ENCODE measurements at regions not wholly inside any gene's neighbourhood (a gene's known extent, or its start where the extent isn't known, plus 50 kb on each side); places are given as distances from the start of the nearest gene placed in this dataset.

DNA sequence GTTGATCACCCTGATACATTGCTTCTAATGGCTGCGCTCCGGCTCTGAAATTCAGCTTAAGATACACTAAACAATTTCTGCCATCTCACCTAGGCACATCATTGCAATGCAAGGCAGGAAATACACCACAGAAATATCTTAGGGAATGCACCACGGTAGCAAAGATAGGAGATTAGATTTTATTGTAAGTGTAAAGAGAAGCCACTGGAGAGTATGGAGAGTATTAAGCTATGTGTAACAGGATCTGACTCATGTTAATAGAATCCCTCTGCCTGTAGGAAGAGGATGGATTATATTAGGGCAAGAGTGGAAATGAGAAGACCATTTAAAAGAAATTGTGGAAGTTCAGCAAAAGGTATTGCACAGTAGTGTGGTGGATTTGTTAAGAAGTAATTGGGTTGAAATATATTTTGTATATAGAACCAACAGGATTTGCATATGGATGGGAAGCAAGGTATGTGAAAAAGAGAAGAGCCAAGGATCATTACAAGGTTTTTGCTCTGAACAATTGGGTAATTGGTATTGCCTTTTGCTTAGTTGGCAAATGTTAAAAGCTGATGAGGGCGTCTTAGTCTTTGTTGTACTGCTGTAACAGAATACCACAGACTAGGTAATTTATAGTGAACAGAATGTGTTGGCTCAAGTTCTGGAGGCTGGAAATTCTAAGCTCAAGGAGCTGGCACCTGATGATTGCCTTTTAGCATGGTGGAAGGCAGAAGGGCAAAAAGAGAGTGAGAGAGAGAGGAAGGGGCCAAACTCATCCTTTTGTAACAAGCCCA, 636.1 kb downstream of the PSAT1 start:
- ChIA-PET POLR2A (no interaction called here), CTCF (interaction anchor here (0.7 to 1.2 kb wide), 5 partner anchors 32 to 197 kb away, joined by 3 to 4 read pairs (median 3); no protein-coding TSS in a partner anchor)
- peak overlapping the region; percentile 66 for H2AFZ ChIP-seq (ENCODE audit: low read depth, low read length)

More for the DNA sequence above, 636.1 kb downstream of the PSAT1 start:
- FAIRE-seq (peak; percentile 88), DNase-seq (ENCODE audit: low read depth, low spot score) (peak; percentile 74)
- Histone ChIP-seq H4K20me1 (replicated peaks; ENCODE audit: control insufficient read depth, extremely low read depth, insufficient read depth, low read length) (no peaks in the 10 kb centered on the region), H3K36me3 (ENCODE audit: control insufficient read depth in 2 of 2, extremely low read depth in 1 of 2, insufficient read depth in 2 of 2, low read length in 2 of 2) (no peaks in the 10 kb centered on the region), H3K4me2 (ENCODE audit: insufficient read depth, low read length) (peak overlapping the region; percentile 77), H3K27me3 (ENCODE audit: control insufficient read depth in 2 of 2, insufficient read depth in 2 of 2, low read length in 2 of 2) (no peaks in the 10 kb centered on the region), H3K79me2 (ENCODE audit: control insufficient read depth, insufficient read depth, low read length) (no peaks in the 10 kb centered on the region), H3K27ac (ENCODE audit: insufficient read depth, low read depth, low read length) (peak overlapping the region; percentile 90), H3K4me3 (replicated peaks in 1 of 3; ENCODE audit: insufficient read depth in 1 of 3, low read depth in 1 of 3, low read length in 3 of 3) (no peak overlapping the region), H3K9ac (replicated peaks; ENCODE audit: extremely low read depth, insufficient read depth, low read length) (peak overlapping the region; percentile 36), H3K9me1 (replicated peaks; ENCODE audit: control insufficient read depth, extremely low read depth, insufficient read depth, low read length) (no peaks in the 10 kb centered on the region), H3K9me3 (replicated peaks; ENCODE audit: control insufficient read depth, insufficient read depth, low read length) (no peaks in the 10 kb centered on the region), H3K4me1 (ENCODE audit: control insufficient read depth, extremely low read depth, insufficient read depth, low read length) (peaks cover 19% of the 10 kb centered on the region)
- peak; percentile 84 for TF ChIP-seq JUN (IDR thresholded peaks at IDR 0.05; ENCODE audit: borderline replicate concordance, insufficient read depth, insufficient read length, low read depth)
- TF ChIP-seq POLR2AphosphoS5 (IDR thresholded peaks at IDR 0.05; ENCODE audit: insufficient read depth, low read depth, low read length) = peak; percentile 35
- TF ChIP-seq FOS (IDR thresholded peaks at IDR 0.05; ENCODE audit: borderline replicate concordance, insufficient read depth, low read length) = peak; percentile 83
- peak; percentile 93 for TF ChIP-seq GATA2 (IDR thresholded peaks at IDR 0.05; ENCODE audit: insufficient read depth, insufficient read length, low read depth, low read length)
- no peak for TF ChIP-seq CTCF (IDR thresholded peaks at IDR 0.05; ENCODE audit: extremely low read depth in 1 of 2, insufficient read depth in 1 of 2, low read depth in 1 of 2, low read length in 2 of 2)
- no peak for TF ChIP-seq POLR2A (IDR thresholded peaks at IDR 0.05; ENCODE audit: low read depth, low read length)
- TSS peak; percentile 95 for BruUV-seq (replicated peaks)
- dilution Hi-C loops (cut with MboI; ENCODE audit: extremely low pct_ligation_motif_present, low sequenced_read_pairs) = no loop called here
- intact Hi-C loops (cut with micrococcal nuclease) = loop anchor here (1.0 to 2.0 kb wide), 3 partner anchors 62 to 638 kb away; partner anchors contain the start of gene TLE4
